Fibroblast of lung (primary cell): ENCODE measurements at regions not wholly inside any gene's neighbourhood (a gene's known extent, or its start where the extent isn't known, plus 50 kb on each side); places are given as distances from the start of the nearest gene placed in this dataset.

Experiments
- CTCF ChIP-seq, 2 donors: IDR thresholded peaks in 1 of 2; conservative IDR thresholded peaks in 1 of 2; 1 replicate in 1 of 2; 2 replicates in 1 of 2; pipeline ENCODE4 v1.5.1; 2011 to 2012; ENCODE audit warnings: low read length in 2 of 2, control low read depth in 1 of 2, inconsistent platforms in 1 of 2, low read depth in 1 of 2, mild to moderate bottlenecking in 1 of 2
- EZH2 ChIP-seq: IDR thresholded peaks from 2 replicates; pipeline ENCODE4 v1.5.1; 2012; ENCODE audit warnings: low read length, control low read depth, mild to moderate bottlenecking; ENCODE audit errors: missing control alignments

GRCh38 chr2:167817908-167818307 lies 429.5 kb downstream of the STK39 start:
- TF ChIP-seq EZH2 (no peak), CTCF (conservative IDR thresholded peaks at IDR 0.05 in 1 of 2, IDR thresholded peaks at IDR 0.05 in 1 of 2; ENCODE audit: low read depth in 1 of 2, low read length in 2 of 2) (no peak)
